HG02973 (cell line): ENCODE measurements at regions not wholly inside any gene's neighbourhood (a gene's known extent, or its start where the extent isn't known, plus 50 kb on each side); places are given as distances from the start of the nearest gene placed in this dataset.

Experiments
- ATAC-seq: cut with Tn5 transposase; IDR thresholded peaks from one replicate; pipeline ENCODE4 v1.9.1; 2021; ENCODE audit warnings: moderate library complexity; ENCODE audit not compliant: unreplicated experiment

DNA sequence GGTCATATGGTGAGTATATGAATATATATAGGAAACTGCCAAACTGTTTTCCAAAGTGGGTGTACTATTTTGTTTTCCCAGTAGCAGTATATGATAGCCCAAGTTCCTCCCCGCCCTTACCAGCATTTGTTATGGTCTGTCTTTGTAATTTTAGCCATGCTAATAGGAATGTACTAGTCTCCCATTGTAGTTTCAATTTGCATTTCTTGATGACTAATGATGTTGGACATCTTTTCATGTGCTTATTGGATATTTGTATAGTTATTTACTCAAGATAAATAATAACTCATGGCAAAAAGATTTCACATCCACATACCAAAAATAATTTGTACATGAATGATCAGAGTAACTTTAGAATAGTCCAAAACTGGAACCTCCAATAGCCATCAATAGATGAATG lies 75.3 kb upstream of the SERP2 start:
- no peak for ATAC-seq

DNA sequence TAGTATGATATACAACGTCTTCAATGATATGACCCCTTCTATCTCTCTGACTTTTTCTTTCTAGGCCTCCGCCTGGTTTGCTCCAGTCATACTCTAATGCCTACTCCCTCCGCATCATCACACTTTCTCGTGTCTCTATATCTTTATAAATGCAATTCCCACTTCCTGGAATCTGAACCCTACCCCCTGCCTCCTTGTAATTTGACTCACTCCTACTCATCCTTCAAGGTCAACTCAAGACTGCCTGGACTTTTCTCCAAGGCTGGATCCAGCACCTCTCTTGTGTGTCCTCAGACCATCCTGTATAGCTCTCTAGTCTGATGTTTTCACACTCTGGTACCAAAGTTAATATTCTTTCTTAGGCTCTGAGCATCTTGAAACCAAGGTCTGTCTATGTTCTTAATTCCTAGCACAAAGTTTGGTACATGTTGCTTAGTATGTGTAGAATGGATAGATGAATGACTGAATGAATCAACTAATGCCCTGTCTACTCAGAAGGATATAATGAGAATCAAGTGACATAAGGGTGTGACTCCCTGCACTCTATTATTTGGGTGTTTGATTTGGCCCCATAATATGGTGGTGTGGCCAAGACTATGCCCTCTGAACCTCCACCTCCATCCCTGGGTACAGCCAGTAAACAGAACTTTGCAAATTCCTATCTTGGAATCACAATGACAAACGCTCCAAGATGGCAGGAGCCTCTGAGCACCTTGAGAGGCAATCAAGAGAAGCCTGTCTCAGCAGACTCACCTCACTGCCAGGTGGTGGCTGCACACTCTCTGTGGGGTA lies 74.3 kb upstream of the SERP2 start:
- ATAC-seq: no peak

DNA sequence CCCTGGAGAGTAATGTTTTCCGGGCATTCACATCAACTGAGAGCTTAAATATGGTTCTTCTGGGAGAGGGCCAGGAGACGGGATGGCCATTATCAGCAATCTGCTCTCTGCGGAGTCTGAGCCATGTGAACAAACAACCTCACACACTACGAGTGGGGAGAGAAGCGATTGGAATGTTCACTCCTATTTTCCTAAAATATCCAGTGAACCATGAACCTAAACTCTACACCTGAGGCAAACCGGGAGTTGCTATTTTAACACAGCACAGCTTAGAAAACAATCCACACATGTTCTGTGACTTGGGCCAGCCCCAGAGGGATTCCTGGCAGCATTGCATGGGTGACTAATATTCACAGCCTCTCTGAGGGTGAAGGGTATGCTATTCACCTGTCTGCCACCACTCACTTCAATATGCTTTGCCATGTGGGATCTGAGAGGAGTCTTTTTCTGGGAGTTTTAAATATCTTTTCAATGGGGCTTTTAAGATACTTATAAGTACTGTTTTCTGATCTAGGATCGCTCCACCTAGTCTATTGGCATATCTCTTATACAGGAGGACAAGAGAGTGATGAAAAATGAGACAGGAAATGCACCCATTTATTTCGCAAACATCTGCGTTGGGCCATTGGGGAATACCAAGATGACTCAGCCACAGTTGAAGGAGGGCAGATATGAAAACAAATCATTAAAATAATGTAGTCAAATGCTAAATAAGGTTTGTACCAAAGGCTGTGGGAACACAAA lies 72.6 kb upstream of the SERP2 start:
- peak; percentile 68 for ATAC-seq

DNA sequence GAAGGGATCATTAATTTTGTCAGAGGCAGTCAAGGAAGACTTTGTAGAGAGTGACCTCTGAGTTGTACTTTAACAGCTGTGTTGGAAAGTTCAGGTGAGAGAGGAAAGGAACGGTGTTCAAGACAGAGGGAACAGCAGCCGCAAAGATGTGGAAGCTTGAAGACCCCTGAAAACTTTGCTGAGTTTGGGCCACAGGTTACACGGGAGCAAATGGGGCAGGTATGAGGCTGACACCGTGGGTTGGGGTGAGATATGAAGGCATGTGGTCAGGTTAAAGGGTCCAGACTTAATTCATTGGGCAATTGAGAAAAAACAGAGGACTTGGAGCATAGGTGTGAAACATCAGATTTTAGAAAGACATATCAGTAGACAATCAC lies 72.0 kb upstream of the SERP2 start:
- no peak for ATAC-seq

DNA sequence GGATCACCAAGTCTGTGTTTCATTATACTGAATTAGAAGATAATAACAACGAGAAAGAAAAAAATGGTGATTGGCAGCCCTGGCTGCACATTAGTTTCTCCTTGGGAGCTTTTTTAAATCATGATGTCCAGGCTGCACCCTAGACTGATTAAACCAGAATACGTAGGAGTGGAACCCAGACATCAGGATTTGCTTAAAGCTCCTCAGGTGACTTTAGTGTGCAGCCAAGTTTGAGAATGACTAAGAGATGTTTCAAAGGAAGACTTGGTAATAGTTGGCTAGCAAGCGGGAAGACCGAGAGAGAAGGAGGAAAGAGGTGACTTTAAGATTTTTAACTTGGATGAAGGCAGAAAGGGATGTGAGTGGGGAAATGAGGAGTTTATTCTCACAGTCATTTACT lies 71.4 kb upstream of the SERP2 start:
- ATAC-seq: no peak

DNA sequence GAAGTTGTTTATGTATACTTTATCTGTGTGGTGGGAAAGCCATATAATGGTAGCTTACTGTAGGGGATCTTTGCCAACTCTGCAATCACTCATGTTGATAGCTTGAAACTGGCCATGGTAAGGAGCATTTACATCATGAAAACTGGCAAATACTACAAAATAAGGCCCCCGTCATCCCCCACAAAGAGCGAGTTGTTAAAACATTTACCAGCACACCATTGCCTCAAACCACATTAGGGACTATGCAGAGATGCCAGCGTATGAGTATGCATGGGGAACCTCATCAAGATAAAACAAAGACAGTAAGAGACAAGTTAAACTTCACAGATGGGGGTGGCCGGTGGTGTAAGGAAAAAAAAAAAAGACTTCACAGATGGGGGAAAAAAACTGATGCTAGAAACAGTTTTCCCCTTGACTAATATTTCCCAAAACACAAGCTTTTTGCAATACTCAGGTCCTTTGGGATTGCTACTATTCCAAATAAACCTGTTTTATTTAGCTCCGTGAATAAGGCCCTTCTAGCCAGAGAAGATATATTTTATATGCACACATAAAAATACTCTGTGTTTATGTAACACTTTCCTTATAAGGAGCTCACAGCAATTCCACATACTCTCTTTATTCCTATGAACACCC lies 70.6 kb upstream of the SERP2 start:
- no peak for ATAC-seq

DNA sequence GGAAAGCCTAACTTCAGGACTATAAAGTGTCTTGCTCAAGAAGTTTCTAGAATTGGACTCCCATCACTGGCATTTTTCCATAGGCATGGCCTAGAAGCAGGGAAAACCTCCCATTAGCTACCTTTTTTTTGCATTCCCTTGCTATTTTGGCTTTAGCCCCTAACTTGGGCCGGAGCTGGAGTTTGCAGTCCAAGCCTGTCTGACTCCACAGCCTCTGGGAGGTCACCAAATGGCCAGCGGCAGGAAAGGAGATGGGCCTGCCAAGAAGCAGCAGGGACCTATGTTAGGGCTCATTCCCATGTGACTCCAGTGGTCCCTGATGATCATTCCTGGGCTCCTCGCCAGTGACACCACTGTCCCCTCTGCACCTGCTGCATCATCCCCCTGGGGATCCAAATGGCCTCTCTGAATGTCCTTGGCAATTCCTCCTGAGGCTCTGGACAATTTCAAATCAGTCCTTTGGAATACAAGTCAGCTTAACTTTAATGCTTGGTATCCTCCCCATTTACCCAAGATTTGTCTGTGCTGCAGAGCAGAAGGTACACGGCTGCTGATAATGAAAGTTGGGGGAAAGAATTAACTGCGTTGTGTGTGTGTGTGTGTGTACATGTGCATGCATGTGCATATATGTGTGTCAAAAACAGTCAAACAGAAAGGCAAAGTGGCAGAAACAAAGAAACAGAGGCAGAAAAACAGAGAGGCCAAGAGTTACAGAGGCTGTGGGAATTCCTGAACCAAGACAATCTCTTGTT lies 69.8 kb upstream of the SERP2 start:
- ATAC-seq: no peak

DNA sequence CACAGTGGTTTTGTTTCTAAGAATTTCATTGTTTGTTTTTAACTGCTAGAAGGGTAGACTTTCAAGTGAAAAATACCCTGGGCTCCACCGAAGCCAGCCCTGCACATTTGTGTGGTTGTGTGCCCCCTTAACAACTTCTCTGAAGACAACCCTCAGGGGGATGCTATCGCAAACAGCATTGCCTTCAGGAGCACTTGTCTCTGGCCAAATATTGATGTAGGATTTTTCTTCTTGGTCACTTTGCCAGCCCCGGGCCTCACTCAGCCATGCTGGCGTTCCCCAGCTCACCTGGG lies 69.2 kb upstream of the SERP2 start:
- ATAC-seq: no peak

DNA sequence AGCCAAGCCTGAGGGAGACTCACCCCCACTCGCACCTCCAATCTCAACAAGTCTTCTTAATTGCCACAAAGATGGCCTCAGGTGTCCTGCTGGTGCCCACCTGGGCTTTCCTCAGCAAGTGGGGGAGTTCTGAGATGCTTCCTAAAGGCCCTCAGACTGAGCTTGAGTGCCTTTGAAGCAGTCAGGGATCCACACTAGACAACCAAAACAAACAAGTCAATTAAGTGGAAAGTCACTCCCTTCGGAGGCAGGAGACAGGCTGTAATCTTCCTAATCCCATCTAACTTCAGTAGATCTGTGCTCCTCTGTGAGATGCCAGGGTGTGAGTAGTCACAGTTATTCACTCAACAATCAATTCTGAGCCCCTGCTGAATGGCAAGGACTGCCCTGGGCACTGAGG lies 68.3 kb upstream of the SERP2 start:
- no peak for ATAC-seq

DNA sequence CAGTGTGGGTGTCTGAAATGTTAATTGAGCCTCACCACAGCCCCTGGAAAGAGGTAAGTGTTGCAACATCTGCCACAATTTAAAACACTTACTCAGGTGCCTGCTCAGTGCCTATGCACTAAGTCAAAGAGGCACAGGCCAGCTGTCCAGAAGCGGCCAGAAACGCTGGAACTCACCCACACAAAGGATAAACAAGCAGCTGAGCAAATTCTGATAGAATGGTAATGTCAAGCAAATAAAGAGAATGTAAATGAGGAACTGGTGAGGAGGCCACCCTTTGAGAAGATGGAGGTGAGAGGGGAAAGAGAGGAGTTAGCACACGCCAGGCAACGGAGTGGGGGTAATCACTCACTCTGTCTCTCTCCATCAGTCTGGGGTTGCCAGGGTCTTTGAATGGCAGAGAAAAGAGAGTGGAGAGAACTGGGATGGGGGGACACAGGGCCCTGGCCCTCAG lies 67.7 kb upstream of the SERP2 start:
- no peak for ATAC-seq

DNA sequence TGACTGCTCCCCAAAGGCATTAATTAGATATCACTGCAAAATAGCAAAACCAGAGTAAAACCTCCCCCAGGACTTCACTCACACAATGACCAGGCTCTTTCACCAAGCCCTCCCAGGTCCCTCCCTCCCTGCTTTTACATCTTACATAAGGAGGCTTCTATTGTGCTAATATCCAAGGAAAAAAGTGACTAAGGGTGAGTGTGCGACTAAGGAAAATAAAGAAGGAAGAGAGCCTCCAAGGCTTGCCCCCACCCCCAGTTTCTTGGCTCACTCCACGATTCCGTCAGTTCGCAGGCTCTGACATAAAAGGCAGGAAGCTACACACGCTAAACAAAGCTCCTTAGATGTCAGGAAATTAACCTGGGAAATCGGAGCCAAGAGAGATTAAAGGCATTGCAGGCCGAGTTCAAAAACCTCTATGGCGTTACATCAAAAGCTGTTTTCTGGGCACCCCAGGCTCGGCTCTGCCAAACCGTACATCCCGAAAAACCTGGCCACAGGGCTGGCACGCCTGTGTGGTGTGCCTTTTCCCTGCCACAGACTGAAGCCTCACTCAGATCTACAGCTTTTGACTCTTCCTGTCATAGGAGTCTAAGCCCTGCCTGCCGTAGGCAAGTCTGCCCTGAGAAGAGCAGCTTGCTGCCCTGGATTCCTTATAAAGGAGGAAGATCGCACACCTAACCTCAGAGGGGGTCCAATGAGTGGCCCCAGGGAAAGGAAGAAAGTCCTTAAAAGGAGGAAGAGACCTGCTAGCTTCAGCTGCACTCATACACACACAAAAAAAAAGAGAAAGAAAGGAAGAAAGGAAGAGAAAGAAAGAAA lies 67.0 kb upstream of the SERP2 start:
- ATAC-seq: no peak

DNA sequence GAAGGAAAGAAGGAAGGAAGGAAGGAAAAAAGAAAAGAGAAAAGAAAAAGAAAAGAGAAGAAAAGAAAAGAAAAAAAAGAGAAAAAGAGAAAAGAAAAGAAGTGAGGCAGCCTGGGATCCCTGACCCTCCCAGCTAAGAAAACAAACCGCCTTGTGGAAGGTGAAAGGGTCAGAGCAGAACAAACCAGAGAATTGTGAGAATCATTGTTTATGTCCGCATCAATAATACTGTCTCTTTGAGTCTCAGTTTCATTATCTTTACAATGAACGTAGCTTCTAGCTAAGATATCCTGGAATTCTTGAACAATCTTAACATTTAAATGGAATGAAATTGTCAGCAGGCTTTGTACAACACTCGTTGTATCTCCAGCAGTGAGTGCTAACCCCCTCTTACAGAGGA lies 66.4 kb upstream of the SERP2 start:
- ATAC-seq: no peak

DNA sequence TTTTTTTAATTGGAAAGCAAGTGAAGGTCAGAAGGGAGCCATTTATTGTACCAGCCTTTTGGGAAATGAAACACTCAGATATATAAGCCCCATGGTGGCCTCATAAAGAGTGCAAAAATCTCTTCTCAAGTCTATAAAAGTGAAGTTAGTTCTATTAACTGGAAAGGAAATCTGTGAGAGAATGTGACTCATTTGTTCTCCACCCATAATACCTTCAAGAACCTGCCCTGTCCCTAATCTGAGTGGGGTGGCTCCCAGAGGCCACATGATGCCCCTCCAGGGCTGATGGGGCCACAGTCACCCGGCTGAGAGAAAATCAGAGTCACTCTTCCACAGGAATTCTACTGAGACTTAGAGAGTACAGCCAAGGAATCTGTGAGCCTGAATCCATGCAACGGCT lies 65.8 kb upstream of the SERP2 start:
- ATAC-seq: no peak

DNA sequence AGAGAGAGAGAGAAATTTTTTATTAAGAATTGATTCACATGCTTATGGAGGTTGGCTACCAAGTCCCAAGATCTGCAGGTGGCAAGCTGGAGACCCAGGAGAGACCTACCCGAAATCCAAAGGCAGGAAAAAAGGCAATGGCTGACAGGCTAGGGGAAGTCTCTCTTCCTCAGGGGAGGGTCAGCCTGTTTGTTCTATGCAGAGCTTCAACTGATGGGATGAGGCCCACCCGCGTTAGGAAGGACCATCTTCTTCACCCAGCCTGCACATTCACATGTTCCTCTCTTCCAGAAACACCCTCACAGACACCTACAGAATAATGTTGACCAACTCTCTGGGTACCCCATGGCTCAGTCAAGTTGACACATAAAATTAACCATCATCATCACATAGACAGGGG lies 65.3 kb upstream of the SERP2 start:
- no peak for ATAC-seq

DNA sequence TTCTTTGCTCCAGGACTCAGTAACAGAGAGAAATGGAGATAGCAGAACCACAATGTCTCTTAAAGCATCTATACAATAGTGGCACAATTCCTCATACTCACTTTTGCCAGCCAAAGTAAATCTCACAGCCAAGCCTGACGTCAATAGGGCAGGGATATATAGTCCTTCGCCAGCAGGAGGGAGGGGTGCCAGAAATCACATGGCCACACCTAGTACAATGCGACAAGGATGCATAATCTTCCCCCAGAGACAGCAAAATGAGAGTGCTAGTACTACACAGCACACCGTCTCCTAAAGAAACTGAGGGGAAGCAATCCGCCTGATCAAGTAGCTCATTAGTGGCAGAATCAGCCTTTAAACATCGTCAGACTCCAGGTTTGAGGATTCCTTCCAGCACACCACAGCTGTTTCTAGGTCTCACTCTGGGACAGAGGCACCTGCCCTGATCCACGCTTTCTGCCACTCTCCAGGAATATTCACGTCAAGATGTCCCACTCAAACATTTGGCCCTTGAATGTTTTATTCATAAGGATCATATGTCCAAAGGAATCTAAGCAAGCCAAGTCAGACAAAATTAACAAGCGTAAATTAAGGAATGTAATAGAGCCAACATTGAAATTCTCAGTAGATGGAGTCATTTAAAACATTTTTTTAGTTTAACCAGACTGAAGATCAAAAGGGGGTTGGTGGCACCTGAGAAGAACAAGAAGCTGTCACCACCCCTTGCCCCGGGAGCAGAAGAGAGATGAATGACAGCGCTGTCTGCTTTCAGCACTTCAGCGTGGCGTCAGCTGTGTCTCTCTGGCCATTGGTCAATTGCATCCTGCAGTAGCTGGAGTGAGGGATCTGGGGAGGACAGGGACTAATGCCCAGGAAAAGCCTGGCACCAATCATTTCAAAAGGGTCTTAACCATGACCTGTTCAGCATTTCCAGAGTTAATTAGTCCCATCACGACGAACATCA lies 63.5 kb upstream of the SERP2 start:
- no peak for ATAC-seq

DNA sequence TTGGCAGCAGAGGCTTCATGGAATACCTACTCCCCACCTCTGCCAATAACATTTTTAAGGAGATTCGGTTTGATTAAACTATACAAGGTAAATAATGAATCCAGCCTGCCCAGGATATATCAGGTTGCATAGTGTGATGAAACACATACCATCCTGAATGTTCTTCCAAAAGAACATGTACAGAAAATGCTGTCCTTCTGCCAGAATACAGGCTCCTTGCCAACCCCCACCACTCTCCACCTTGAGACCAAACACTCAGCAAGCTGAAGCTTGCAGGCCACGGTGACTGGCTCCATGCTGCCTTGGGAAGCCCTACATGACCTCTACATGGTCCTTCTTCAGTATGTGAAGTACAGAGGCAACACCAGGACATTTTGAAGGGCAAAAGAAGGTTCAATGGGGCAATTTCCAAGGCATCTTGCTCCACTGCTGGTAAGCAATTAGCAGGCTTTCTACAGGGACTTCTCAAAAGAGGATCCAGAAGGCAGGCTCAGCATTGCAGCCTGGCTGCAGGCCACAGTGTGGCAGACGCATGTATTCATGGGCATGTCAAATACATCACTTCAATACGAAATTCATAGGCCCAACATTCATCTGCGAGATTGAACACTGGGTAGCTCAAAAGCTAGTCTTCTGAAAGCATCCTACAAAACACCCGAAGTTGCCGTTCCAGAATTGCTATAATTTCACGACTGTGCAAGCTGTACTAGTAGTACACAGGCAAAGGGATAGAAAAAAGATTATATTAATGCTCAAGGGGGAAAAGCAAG lies 62.4 kb upstream of the SERP2 start:
- ATAC-seq: no peak

DNA sequence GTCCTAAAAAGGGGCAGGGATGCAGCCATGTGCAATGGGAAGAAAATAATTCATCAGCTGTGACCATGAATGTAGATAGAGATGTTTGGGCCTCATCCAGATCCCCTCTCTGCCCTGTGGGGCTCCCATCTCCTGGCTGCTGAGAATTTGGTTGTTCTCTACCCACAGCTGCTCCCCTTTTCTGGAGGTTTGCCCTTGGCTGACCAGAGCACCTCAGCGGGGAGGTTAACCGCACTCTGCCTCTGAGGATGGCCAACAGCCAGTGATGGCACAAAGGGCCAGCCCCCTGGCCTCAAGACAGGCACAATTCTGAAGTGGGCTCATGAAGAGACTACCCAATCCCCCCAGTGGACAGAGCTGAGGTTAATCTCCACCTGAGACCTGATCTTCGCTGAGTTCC lies 61.5 kb upstream of the SERP2 start:
- ATAC-seq: no peak

DNA sequence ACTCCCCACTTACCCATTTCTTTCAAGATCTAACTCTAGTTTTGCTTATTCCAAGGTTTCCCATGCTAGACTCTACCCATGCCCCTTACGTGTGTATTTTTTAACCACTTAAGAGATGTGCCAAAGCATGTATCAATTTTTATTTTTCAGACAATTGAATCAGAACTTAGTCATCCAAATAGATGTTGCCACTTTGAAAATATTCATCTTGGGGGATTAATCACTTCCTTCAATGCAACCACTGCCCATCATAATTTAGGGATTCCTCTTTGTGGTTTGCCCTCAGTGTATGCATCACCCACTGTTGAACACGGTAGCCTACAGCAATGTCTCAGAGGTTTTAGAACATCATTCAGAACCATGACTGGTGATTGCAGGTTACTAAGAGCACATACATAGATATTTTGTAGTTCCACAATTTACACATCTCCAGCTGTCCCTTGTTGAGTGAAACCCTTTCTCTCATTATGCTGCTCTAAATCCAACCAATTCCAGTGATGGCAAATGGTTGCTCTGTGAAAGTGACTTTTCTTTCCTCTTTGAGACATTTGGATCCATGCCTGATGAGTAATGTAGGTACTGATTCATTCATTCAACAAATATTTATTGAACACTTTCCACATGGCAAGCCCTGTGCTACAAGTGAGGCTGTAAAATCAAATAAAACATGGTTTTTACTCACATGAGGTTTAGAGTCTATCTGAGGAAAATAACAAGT lies 60.6 kb upstream of the SERP2 start:
- ATAC-seq: no peak
